ENCODE measurements at regions not wholly inside any gene's neighbourhood (a gene's known extent, or its start where the extent isn't known, plus 50 kb on each side); places are given as distances from the start of the nearest gene placed in this dataset.
A peak's percentile ranks its signal among the peaks of the same experiment; 100 is the strongest.
"Not testable (repeated sequence)": the region's sequence is repeated elsewhere in the genome, so short reads cannot be mapped to it uniquely, and the experiment has no call there.

DNA sequence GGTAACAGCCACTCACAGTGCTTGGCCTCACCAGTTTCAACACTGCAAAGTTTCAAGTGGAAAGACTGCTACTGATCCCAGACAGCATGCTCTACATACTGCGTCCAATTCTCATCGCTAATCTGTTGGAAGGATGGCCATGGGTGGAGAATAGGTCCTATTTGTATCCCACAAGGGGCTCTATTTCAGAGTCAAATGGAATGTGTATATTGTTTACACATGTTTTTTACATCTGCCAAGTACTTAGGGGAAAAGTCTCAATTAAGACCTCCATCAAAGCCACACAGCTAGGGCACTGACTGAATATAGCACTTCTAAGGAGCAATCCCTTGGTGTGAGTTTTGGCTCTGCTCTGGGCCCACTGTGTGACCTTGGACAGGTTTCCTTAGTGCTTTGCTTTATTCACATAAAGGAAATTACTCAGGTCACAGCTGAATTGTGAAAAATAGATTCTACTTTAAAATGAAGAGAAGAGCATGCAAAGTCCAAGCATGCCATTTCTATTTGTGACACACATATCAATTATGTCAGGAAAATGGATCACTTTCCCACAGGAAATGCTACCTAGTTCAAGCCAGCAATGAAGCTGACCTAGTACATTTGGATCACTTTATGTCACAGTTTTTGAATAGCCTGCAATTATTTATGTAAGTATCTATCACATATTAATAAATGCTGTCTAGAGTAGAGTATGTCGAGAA lies 112.9 kb upstream of the STK17B start:
- DNase-seq: no peak

- DNase-seq: no peak
Measured at GRCh38 chr2:196284866-196285557, 113.6 kb upstream of the STK17B start.

DNA sequence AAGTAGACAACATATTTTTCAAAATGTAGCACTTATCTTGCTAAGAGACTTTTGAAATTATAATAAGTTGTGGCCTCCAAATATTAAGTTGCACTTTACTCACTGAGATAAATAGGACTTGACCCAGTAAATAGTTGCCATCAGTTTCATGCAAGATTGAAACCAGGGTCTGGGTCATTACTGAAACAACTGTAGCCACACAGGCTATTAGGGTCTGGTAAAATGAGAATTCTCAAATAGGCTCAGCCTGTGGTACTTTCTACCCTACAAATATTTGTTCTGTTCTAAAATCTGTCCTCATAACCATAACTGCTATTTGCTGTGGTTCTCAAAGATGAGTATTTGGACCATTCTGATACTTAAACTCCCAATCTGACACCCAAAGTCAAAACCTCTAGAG lies 115.4 kb upstream of the STK17B start:
- no peak for DNase-seq

DNA sequence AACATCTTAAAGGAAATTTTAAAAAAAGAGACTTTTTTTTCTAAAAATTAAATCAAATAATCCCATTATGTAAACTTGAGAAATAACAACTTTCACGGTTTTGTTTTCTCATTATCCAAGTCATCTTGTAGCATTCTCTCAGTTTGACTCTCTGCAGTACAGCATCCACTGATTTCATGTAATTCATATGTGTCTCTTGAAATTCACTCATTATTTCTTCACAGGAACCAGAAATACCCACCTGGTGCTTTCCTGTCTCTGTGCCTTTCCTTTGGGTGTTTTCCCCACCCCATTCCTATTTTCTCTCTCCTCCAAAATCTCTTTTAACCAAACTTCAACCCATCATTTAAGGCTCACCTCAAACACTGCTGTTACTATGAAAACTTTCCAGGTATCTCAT lies 116.1 kb upstream of the STK17B start:
- no peak for DNase-seq

DNA sequence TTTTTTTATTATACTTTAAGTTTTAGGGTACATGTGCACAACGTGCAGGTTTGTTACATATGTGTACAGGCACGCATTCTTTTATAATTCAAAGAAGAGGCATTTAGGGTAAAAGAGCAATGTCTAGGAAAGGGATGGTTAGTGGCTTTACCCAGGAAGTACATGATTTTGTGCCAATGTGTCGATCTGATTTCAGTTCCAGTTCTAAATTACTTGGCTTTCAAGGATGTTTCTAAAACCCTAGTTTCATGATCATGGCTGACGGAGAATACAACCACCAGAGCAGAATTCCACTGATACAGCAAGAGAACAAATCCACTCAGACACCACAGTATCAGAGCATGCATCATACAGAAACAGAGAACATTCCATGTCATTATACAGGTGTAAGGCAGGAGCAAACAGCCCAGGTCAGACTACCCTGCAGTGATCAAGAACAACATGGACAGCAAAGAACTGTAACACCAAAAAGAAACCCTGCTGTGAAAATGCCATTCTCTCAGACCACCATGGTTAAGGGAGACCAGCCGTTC lies 116.7 kb upstream of the STK17B start:
- no peak for DNase-seq

DNA sequence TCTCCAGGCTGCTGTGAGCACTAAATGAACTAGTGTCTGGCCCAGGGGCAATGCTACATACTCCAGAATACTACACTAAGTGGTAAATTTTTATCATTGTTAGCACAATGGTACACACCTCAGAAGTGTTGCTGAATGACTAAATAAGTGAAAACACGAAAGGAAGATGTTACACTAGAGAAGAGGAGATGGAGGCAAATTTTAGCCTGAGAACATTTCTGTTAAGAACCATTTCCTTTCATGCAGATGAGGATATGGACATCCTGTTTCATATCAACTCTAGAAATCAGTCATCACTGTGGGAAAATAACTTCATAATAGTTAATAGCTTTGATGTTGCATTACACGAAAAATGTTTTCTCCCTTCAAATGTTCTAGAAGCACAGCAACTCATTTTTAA lies 117.6 kb upstream of the STK17B start:
- no peak for DNase-seq

GRCh38 chr2:196290136-196290535 lies 118.8 kb upstream of the STK17B start:
- no peak for DNase-seq

- no peak for DNase-seq
Measured at GRCh38 chr2:196290569-196290968, 119.2 kb upstream of the STK17B start.

GRCh38 chr2:196291426-196291825 lies 120.0 kb upstream of the STK17B start:
- DNase-seq: no peak

DNA sequence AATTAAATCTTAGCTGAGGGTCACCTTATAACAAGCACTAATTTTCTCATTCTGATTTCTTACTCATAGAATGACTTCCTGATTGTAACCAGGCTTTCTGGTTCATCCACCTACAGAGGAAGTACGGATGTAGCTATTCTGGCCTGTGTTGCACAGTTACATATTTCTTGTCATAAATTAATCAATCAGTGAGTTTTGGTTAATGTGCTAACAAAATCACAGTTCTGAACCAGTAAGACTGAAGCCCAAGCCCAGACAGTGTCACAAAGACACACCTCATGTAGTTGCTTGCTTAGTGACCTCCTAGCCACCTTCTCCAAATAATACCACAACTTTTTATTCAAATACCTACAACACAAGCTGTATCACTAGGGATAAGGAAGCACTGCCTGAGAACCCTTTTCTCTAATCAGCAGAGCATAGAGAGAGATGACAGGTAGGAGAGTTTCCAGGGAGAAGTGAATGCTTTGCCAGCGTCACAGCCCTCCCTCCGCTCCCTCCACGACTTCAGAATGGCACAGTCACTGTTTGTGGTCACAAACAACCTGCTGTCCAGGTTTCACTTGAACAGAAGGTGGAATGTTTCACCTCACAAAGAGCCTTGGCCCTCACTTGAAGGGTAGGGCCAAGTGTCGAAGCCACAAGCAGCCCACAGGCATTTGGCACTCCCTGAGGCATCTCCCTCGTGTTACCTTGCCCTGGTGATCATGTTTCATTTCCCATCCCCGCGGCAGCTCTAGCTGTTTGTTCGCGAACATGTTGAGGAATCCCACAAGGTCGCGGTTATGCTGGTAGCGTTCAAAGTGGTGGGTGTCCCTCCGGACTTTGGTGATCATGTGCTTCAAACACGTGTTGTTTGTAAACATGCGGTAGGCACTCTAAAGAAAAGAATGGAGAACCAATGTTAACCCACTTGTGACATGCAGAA lies 120.8 kb upstream of the STK17B start:
- no peak for DNase-seq

- peak; percentile 57 for DNase-seq
Measured at GRCh38 chr2:196293751-196294515, 122.6 kb upstream of the STK17B start.

DNA sequence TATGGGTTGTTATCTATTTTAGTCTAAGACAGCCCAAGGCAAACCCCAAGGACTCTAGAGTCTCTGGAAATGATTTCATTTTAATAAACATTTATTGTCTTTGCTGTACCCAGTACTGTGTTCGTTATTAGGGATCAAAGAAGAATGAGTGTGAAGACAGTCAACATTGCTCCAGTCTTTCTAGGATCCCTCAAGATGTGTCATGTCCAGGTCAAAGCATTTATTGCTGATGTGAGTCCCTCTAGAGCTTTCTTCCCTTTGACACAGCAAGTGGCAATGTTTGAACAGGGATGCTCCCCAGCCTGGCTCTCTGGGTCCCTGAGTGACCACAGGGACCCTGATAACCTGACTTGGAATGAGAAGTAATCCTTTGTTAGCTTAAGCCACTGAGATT lies 123.1 kb upstream of the STK17B start:
- DNase-seq: no peak

DNA sequence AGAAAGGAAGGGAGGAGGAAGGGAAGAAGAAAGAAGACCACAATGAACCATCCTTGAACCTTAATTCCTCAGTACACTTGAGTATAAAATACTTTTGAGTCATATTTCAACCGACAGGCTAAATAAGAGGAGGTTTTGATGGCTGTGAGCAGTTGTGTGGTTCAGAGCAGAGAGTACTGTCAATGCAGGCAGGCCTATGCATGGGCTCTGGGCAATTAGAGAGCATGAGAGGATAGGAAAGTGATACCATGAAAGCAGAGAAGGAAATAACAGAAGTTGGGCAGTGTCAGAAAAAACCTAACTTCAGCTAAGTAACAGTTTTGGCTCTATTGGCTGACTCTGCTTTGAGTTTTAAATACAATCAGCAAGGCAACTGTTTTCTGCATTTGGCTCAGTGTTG lies 123.6 kb upstream of the STK17B start:
- no peak for DNase-seq

- DNase-seq: not testable (repeated sequence)
Measured at GRCh38 chr2:196298106-196298723, 126.8 kb upstream of the STK17B start.

DNA sequence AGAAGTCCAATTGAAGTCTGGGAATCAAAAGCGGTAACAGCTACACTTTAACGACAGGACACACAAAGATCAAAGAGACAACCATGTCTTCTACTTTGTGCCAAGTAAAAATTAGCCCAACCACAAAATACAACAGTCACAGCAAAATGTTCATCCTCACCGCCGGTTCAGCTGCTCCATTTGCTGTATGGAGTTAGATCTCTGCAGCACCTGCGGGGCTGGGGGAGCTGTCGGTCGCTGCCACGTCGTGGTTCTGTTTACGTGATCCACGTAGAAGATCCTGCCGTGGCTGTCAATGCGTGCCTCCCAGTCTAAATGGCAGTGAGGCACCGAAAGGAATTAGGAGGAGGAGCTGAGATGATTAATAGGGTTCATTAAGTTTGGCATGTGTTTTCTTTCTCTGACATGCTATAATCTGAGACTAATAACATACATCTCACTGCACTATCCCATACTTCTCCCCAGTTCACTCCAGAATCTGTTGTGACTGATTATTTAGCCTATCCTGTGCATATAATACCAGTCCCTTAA lies 136.5 kb upstream of the STK17B start:
- no peak for DNase-seq

DNA sequence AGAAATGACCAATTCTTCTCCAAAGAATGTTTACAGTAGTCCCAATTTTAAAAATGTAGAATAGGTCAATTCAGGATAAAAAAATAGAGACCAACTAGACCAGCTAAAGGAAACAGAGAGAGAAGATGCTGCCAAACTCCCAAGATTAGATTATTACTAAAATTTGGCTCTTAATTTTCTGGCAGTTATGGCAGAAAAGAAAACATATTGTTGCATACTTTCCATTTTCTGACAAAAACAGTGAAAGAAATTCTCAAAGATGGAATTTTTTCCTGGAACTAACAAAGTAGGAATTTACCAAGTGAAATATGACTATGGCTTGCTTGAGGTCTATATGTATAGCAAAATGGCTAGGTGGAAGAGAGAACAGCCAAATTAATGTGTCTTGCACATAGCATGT lies 138.3 kb upstream of the STK17B start:
- no peak for DNase-seq

DNA sequence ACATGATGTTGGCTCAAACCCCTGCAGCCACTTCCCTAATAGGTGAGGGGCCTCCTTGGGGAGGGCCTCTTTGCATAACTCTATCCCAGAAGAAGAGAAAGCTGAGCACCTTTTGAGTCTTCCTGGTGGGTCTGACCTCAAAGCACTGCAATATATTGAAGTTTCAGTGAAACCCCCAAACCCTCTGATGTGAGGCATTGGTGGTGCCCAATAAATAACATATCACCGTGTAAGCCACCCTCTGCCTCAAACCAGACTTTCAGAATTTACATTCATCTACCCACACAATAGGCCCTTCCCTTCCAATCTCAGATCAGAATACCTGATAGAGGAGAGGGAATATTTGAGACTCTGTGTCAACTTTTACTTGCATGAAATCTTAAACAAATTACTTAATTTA lies 142.8 kb upstream of the STK17B start:
- DNase-seq: no peak

DNA sequence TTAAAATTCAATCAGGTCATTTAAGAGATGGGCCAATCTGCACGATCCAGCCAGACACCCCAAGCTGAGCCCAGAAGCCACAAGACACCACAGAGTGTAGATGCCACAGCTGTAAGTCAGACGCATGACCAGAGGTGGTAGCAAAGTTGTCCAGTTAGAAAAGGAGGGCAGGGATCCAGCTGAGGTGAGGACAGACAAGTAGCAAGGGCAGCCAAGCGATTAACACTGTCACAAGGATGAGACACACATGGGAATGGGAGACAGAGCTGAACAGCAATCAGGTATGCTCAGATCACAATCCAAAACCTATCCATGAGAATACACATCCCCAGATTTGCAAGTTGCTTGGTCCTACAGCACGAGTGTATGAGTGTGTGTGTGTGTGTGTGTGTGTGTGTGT lies 143.4 kb upstream of the STK17B start:
- no peak for DNase-seq

DNA sequence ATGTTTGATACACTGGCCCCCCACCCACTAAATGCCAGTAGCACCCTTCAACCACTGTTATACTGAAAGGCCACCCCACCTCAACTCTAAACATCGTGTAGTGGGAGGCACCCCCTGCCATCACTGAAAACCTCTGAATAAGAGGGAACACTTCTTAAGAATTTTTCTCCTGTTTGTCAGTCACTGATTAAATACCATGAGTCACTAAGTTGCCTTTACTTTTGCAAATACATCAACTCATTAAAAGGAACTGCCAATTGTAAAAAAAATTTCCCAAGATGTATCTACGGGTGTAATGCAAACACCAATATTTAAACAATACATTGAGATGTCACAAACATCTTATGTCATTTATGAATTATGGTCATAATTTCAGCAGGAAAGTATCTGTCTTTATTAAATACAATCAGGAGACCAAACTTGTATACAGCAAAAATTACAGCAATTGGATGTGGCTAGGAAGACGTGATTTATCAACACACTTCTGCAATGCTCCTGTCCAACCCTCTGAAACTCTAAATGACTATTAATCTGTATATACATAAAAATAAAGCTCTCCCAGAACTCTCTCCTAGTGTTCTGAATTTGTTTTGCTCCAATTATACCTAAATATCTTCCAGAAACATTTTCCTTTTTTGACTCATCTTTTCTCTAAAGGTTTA lies 144.1 kb upstream of the STK17B start:
- no peak for DNase-seq

GRCh38 chr2:196316050-196316430 lies 144.7 kb upstream of the STK17B start:
- DNase-seq: peak; percentile 44

Measured in amniotic stem cell (primary cell).